IMR-90 (cell line): ENCODE measurements at regions not wholly inside any gene's neighbourhood (a gene's known extent, or its start where the extent isn't known, plus 50 kb on each side); places are given as distances from the start of the nearest gene placed in this dataset.

ENCODE experiments used
- ATAC-seq: fragments of 200-7000 bp; cut with Tn5 transposase; 2 replicates; pipeline ENCODE4 v1.9.1; 2020; ENCODE audit warnings: low read depth, mild to moderate bottlenecking, moderate library complexity
- BruUV-seq: library from RNA; stranded (reverse); fragments of 400-500 nt; replicated peaks from 2 replicates; lab custom pipeline; 2021; lab: Mats Ljungman, UMichigan
- CTCF ChIA-PET: fragments of 300-600 bp; formaldehyde crosslinking; extraction: SDS; loops from one replicate; lab custom pipeline; 2021; ENCODE audit warnings: antibody characterized with exemption; lab: Yijun Ruan, JAX
- POLR2A ChIA-PET: fragments of 300-600 bp; sonication (Branson Sonifier 250); formaldehyde crosslinking; loops from one replicate; lab custom pipeline; 2022; ENCODE audit warnings: antibody characterized with exemption; ENCODE audit not compliant: unreplicated experiment; lab: Charles Lee
- DNase-seq: peaks from one replicate; pipeline ENCODE4 v3.0.0; 2013
- H2AFZ ChIP-seq: replicated peaks from 2 replicates; pipeline ENCODE3; 2013; ENCODE audit warnings: low read length, mild to moderate bottlenecking; ENCODE audit not compliant: poor library complexity
- H2AK5ac ChIP-seq: 2 replicates; pipeline ENCODE4 v1.6.1; 2013; ENCODE audit warnings: low read depth, low read length, inconsistent platforms
- H2AK9ac ChIP-seq: replicated peaks from 2 replicates; pipeline ENCODE3; 2013; ENCODE audit warnings: mild to moderate bottlenecking, low read depth, low read length, moderate library complexity; ENCODE audit not compliant: poor library complexity
- H2BK120ac ChIP-seq: 2 replicates; pipeline ENCODE4 v1.6.1; 2013; ENCODE audit warnings: low read depth, low read length, inconsistent platforms
- H2BK15ac ChIP-seq: 3 replicates; pipeline ENCODE4 v1.6.1; 2013; ENCODE audit warnings: low read depth, low read length, inconsistent platforms
- H2BK20ac ChIP-seq: 2 replicates; pipeline ENCODE4 v1.6.1; 2013; ENCODE audit warnings: low read depth, mild to moderate bottlenecking, inconsistent platforms, low read length, moderate library complexity
- H2BK5ac ChIP-seq: 2 replicates; pipeline ENCODE4 v1.6.1; 2013; ENCODE audit warnings: mild to moderate bottlenecking, low read depth, low read length, inconsistent platforms; ENCODE audit not compliant: poor library complexity, severe bottlenecking
- H3K14ac ChIP-seq: replicated peaks from 2 replicates; pipeline ENCODE4 v1.6.1; 2013; ENCODE audit warnings: low read depth, low read length, inconsistent platforms
- H3K18ac ChIP-seq: 2 replicates; pipeline ENCODE4 v1.6.1; 2013; ENCODE audit warnings: low read depth, low read length, control low read depth
- H3K23ac ChIP-seq: 2 replicates; pipeline ENCODE4 v1.6.1; 2013; ENCODE audit warnings: low read depth, low read length, inconsistent platforms
- H3K27ac ChIP-seq: 2 replicates; pipeline ENCODE4 v1.5.1; 2013; ENCODE audit warnings: mild to moderate bottlenecking, control low read depth, low read length; ENCODE audit not compliant: insufficient read depth
- H3K27me3 ChIP-seq: 2 replicates; pipeline ENCODE4 v1.6.1; 2013; ENCODE audit warnings: low read length; ENCODE audit not compliant: control insufficient read depth, insufficient read depth
- H3K36me3 ChIP-seq: 2 replicates; pipeline ENCODE4 v1.6.1; 2013; ENCODE audit warnings: low read length, mixed read lengths; ENCODE audit not compliant: control insufficient read depth, insufficient read depth
- H3K4ac ChIP-seq: 2 replicates; pipeline ENCODE4 v1.6.1; 2013; ENCODE audit warnings: low read depth, low read length, inconsistent platforms
- H3K4me1 ChIP-seq: 2 replicates; pipeline ENCODE4 v1.6.1; 2013; ENCODE audit warnings: low read length, mixed read lengths; ENCODE audit not compliant: control insufficient read depth, insufficient read depth
- H3K4me2 ChIP-seq: 2 replicates; pipeline ENCODE4 v1.6.1; 2013; ENCODE audit warnings: low read depth, mild to moderate bottlenecking, control low read depth, low read length, moderate library complexity
- H3K4me3 ChIP-seq: 2 replicates; pipeline ENCODE4 v1.5.1; 2013; ENCODE audit warnings: low read depth, mild to moderate bottlenecking, control low read depth, low read length, moderate library complexity; ENCODE audit not compliant: insufficient read depth
- H3K56ac ChIP-seq: 2 replicates; pipeline ENCODE4 v1.6.1; 2013; ENCODE audit warnings: low read length, inconsistent platforms; ENCODE audit not compliant: insufficient read depth; ENCODE audit errors: extremely low read depth
- H3K79me1 ChIP-seq, 2 experiments: 2 replicates each; pipeline ENCODE4 v1.6.1; 2013; ENCODE audit warnings: low read length in 2 of 2, inconsistent platforms in 1 of 2, low read depth in 1 of 2
- H3K9ac ChIP-seq: 2 replicates; pipeline ENCODE4 v1.6.1; 2013; ENCODE audit warnings: low read depth, low read length, control low read depth
- H3K9me1 ChIP-seq: 2 replicates; pipeline ENCODE4 v1.6.1; 2013; ENCODE audit warnings: low read length, inconsistent platforms; ENCODE audit not compliant: insufficient read depth
- H3K9me3 ChIP-seq: 2 replicates; pipeline ENCODE4 v1.6.1; 2013; ENCODE audit warnings: low read length; ENCODE audit not compliant: control insufficient read depth, insufficient read depth
- H4K20me1 ChIP-seq: 2 replicates; pipeline ENCODE4 v1.6.1; 2013; ENCODE audit warnings: low read length, inconsistent platforms; ENCODE audit not compliant: insufficient read depth
- H4K5ac ChIP-seq: 2 replicates; pipeline ENCODE4 v1.6.1; 2013; ENCODE audit warnings: mild to moderate bottlenecking, low read depth, low read length, control low read depth
- H4K8ac ChIP-seq, 2 experiments: 2 replicates each; pipeline ENCODE4 v1.6.1; 2013; ENCODE audit warnings: low read depth in 2 of 2, low read length in 2 of 2, control low read depth in 1 of 2, inconsistent platforms in 1 of 2
- H4K91ac ChIP-seq: 2 replicates; pipeline ENCODE4 v1.6.1; 2013; ENCODE audit warnings: low read depth, low read length, inconsistent platforms; ENCODE audit not compliant: insufficient read depth
- CHD1 ChIP-seq: IDR thresholded peaks from 2 replicates; pipeline ENCODE4 v1.6.1; 2012; ENCODE audit warnings: low read depth, low read length, improper control_type of control experiment
- RAD21 ChIP-seq: IDR thresholded peaks from 2 replicates; pipeline ENCODE4 v1.6.1; 2012; ENCODE audit warnings: low read length, improper control_type of control experiment
- SMC3 ChIP-seq: fragments of 150-350 bp; IDR thresholded peaks from 2 replicates; pipeline ENCODE4 v1.6.1; 2016; ENCODE audit warnings: low read depth, mild to moderate bottlenecking, antibody characterized with exemption, low read length, moderate library complexity
- dilution Hi-C: fragments of 300-500 bp; cut with HindIII; formaldehyde crosslinking; loops from one replicate; pipeline ENCODE4 v1.14.3; 2018; ENCODE audit warnings: low sequenced_read_pairs; ENCODE audit not compliant: unreplicated experiment
- in situ Hi-C: fragments of 300-500 bp; cut with MboI; formaldehyde crosslinking; loops from 3 replicates; pipeline ENCODE4 v1.14.3; 2019; ENCODE audit warnings: low sequenced_read_pairs, inconsistent platforms, mixed read lengths
- intact Hi-C: fragments of 100-400 bp; cut with micrococcal nuclease; formaldehyde crosslinking; loops from 2 replicates; pipeline ENCODE4 v1.10.0; 2022

DNA sequence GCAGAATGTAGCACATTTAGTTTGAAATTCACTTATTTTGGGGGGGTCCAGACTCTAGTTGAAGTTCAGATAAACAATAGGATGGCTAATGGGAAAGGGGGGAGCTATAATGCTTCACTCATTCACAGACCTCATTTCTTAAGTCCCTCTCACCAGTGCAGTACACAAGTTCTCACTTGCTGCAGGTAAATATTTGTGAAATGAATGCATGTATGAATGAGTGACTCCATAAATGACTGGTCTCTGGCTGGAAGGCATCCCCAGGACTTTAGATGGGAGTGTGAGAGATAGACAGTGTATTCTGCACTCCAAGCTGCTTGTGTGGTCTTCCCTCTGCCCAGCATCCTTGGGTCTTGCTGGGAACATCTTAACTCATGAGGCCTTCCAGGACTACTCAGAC lies 169.2 kb downstream of the ZIC5 start:
- POLR2A ChIA-PET: no interaction called here
- no peak overlapping the region for H2BK20ac ChIP-seq

More for the DNA sequence above, 169.2 kb downstream of the ZIC5 start:
- no peak overlapping the region for H3K9ac ChIP-seq
- no peak overlapping the region for H2BK120ac ChIP-seq
- in situ Hi-C loops: no loop called here
- dilution Hi-C loops: no loop called here
- no peaks in the 10 kb centered on the region for H3K9me3 ChIP-seq
- H3K14ac ChIP-seq: no peak overlapping the region
- no peaks in the 10 kb centered on the region for H3K4me1 ChIP-seq
- no peak overlapping the region for H3K18ac ChIP-seq
- H3K27ac ChIP-seq: no peak overlapping the region
- TF ChIP-seq CHD1 (no peak), SMC3 (no peak), RAD21 (no peak)
- no peak overlapping the region for H2AFZ ChIP-seq
- H3K4me3 ChIP-seq: no peak overlapping the region
- H4K8ac ChIP-seq: no peak overlapping the region
- no peak overlapping the region for H3K23ac ChIP-seq
- H2AK5ac ChIP-seq: no peak overlapping the region
- intact Hi-C loops: loop anchor here (10.0 kb wide), 1 partner anchor 358 kb away; no protein-coding TSS in a partner anchor
- H3K36me3 ChIP-seq: no peaks in the 10 kb centered on the region
- H2BK15ac ChIP-seq: no peak overlapping the region
- H4K91ac ChIP-seq: no peak overlapping the region
- no peak overlapping the region for H3K4me2 ChIP-seq
- BruUV-seq: no TSS peak
- H3K4ac ChIP-seq: no peak overlapping the region
- no peaks in the 10 kb centered on the region for H3K27me3 ChIP-seq
- no peaks in the 10 kb centered on the region for H3K9me1 ChIP-seq
- CTCF ChIA-PET: no interaction called here
- no peak overlapping the region for H2AK9ac ChIP-seq
- no peak for DNase-seq
- H3K56ac ChIP-seq: no peak overlapping the region
- H2BK5ac ChIP-seq: no peak overlapping the region
- no peak overlapping the region for H4K5ac ChIP-seq
- ATAC-seq: no peak
- no peaks in the 10 kb centered on the region for H3K79me1 ChIP-seq
- H4K20me1 ChIP-seq: no peaks in the 10 kb centered on the region; the same call in 1 of the 2 replicates
